Astrocyte (in vitro differentiated cells and primary cell): ENCODE measurements at regions not wholly inside any gene's neighbourhood (a gene's known extent, or its start where the extent isn't known, plus 50 kb on each side); places are given as distances from the start of the nearest gene placed in this dataset. TPM values are rescaled to one million over a fixed set of nuclear protein-coding genes. Genes with fewer than 3 reads are reported as not detected.

Source experiments
- microRNA-seq: library from miRNA; unstranded; fragments of <30 nt; microRNA quantifications from one replicate; pipeline ENCODE4 v1.2.0, GENCODE V29; 2020

Small RNA genes lying in the stretch of these regions (microRNA-seq; reads per million reads assigned to microRNA genes)
- not detected for gene MIR802
